ENCODE measurements at regions not wholly inside any gene's neighbourhood (a gene's known extent, or its start where the extent isn't known, plus 50 kb on each side); places are given as distances from the start of the nearest gene placed in this dataset.
"Not testable (repeated sequence)": the region's sequence is repeated elsewhere in the genome, so short reads cannot be mapped to it uniquely, and the experiment has no call there.

DNA sequence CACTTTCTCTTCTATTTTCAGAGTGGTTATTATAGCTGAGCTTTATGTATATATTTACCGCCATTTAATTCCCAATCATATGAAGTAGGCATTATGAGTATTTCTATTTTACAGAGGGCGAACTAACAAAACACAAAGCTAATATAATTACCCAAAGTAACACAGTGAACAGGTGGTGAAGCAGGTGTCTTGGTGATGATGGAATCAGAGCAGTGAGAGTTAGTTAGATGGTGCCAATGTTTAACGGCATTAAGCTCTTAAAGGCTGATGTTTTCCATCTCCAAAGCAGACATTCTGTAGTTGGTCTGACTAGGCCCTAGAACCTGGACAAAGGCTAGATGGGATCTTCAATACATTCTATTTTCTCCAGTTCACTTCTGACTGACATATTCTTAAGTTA lies 551.1 kb upstream of the SYNCRIP start:
- Histone ChIP-seq H3K27me3 (ENCODE audit: insufficient read depth, poor library complexity, severe bottlenecking) (no peaks in the 10 kb centered on the region), H3K4me1 (ENCODE audit: insufficient read depth, poor library complexity, severe bottlenecking) (no peaks in the 10 kb centered on the region), H3K27ac (ENCODE audit: poor library complexity, severe bottlenecking) (no peak overlapping the region), H3K9me3 (ENCODE audit: severe bottlenecking) (peaks cover 4% of the 10 kb centered on the region), H3K36me3 (ENCODE audit: low read depth) (no peaks in the 10 kb centered on the region), H3K4me3 (ENCODE audit: severe bottlenecking) (no peak overlapping the region)
- TF ChIP-seq, protein P1, sequence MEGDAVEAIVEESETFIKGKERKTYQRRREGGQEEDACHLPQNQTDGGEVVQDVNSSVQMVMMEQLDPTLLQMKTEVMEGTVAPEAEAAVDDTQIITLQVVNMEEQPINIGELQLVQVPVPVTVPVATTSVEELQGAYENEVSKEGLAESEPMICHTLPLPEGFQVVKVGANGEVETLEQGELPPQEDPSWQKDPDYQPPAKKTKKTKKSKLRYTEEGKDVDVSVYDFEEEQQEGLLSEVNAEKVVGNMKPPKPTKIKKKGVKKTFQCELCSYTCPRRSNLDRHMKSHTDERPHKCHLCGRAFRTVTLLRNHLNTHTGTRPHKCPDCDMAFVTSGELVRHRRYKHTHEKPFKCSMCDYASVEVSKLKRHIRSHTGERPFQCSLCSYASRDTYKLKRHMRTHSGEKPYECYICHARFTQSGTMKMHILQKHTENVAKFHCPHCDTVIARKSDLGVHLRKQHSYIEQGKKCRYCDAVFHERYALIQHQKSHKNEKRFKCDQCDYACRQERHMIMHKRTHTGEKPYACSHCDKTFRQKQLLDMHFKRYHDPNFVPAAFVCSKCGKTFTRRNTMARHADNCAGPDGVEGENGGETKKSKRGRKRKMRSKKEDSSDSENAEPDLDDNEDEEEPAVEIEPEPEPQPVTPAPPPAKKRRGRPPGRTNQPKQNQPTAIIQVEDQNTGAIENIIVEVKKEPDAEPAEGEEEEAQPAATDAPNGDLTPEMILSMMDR (IDR thresholded peaks at IDR 0.05; ENCODE audit: poor library complexity, severe bottlenecking), result no peak
- no peak for DNase-seq (ENCODE audit: low spot score)
- no peak for ATAC-seq (ENCODE audit: low read depth)

DNA sequence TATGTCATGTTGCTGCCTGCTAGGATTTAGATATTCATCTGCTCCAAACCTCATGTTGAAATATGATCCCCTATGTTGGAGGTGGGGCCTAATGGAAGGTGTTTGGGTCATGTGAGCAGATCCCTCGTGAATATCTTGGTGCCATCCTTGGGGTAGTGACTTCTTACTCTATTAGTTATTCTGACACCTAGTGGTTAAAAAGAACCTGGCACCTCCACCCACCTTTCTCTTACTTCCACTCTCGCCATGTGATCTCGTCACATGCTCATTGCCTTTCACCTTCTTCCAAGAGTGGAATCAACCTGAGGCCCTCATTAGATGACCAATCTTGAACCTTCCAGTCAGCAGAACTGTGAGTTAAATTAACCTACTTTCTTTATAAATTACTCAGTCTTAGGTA lies 549.4 kb upstream of the SYNCRIP start:
- Histone ChIP-seq H3K36me3 (ENCODE audit: low read depth) (no peaks in the 10 kb centered on the region), H3K4me3 (ENCODE audit: severe bottlenecking) (no peak overlapping the region), H3K27ac (ENCODE audit: poor library complexity, severe bottlenecking) (no peak overlapping the region), H3K4me1 (ENCODE audit: insufficient read depth, poor library complexity, severe bottlenecking) (no peaks in the 10 kb centered on the region), H3K27me3 (ENCODE audit: insufficient read depth, poor library complexity, severe bottlenecking) (no peaks in the 10 kb centered on the region), H3K9me3 (ENCODE audit: severe bottlenecking) (peaks cover 4% of the 10 kb centered on the region)
- no peak for DNase-seq (ENCODE audit: low spot score)
- TF ChIP-seq, protein P1 (IDR thresholded peaks at IDR 0.05; ENCODE audit: poor library complexity, severe bottlenecking), result peak; percentile 52
- peak; percentile 50; the same call in 2 of the 3 replicates for ATAC-seq (ENCODE audit: low read depth)

DNA sequence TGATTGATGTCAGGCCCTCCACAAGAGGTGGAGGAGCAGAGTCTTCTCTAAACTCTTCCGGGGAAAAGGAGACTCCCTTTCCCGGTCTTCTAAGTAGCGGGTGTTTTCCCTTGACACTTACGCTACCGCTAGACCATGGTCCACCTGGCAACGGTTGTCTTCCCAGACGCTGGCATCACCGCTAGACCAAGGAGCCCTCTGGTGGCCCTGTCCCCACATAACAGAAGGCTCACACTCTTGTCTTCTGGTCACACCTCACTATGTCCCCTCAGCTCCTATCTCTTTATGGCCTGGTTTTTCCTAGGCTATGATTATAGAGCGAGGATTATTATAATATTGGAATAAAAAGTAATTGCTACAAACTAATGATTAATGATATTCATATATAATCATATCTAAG lies 532.5 kb upstream of the SYNCRIP start:
- H3K9me3 ChIP-seq (ENCODE audit: severe bottlenecking); DNase-seq (ENCODE audit: low spot score); H3K36me3 ChIP-seq (ENCODE audit: low read depth); H3K4me1 ChIP-seq (ENCODE audit: insufficient read depth, poor library complexity, severe bottlenecking); H3K27me3 ChIP-seq (ENCODE audit: insufficient read depth, poor library complexity, severe bottlenecking); H3K27ac ChIP-seq (ENCODE audit: poor library complexity, severe bottlenecking); ATAC-seq (ENCODE audit: low read depth); H3K4me3 ChIP-seq (ENCODE audit: severe bottlenecking): not testable (repeated sequence)

DNA sequence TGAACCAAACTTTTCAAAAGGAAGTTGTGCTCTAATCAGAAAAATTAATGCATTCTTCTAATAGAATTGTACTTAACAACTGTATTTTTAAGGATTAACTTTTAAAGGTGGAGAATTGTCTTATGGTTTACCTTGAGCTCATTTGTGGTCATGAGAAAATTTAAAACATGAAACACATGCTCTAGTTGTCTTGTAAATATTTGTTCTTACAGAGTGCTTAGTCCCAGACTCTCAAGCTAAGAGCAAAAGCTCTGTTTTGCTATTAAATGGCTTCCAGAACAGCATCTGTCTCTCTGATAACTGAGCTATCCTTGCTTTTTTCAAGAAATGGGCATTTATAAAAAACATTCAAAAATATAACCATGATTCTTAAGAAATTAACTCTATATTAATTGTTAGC lies 512.2 kb upstream of the SYNCRIP start:
- no peak for DNase-seq (ENCODE audit: low spot score)
- no peak for ATAC-seq (ENCODE audit: low read depth)
- H3K4me1 ChIP-seq (ENCODE audit: insufficient read depth, poor library complexity, severe bottlenecking), result no peaks in the 10 kb centered on the region
- TF ChIP-seq, protein P1 (IDR thresholded peaks at IDR 0.05; ENCODE audit: poor library complexity, severe bottlenecking), result no peak
- no peak overlapping the region for H3K27ac ChIP-seq (ENCODE audit: poor library complexity, severe bottlenecking)
- H3K36me3 ChIP-seq (ENCODE audit: low read depth), result no peaks in the 10 kb centered on the region
- H3K9me3 ChIP-seq (ENCODE audit: severe bottlenecking), result no peaks in the 10 kb centered on the region
- no peak overlapping the region for H3K4me3 ChIP-seq (ENCODE audit: severe bottlenecking)
- H3K27me3 ChIP-seq (ENCODE audit: insufficient read depth, poor library complexity, severe bottlenecking), result no peaks in the 10 kb centered on the region

DNA sequence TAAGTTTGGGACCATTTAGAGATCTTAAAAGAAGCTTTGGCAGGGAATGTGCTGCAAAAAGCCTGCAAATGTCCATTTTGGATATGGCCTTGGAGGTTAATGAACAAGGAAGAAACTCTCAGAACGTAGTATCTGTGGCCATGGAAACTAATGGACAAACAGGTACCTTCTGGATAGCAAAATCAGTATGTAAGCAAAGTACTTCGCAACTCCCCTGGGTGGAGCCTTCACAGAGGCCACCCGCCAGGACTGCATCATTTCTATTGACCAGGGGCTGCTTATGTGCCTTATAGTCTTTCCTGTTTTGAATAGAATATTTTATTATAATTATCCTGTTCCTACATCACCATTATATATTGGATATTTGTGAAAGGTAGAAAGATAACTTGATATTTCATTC lies 510.8 kb upstream of the SYNCRIP start:
- DNase-seq (ENCODE audit: low spot score) (no peak), ATAC-seq (ENCODE audit: low read depth) (no peak)
- Histone ChIP-seq H3K4me1 (ENCODE audit: insufficient read depth, poor library complexity, severe bottlenecking) (no peaks in the 10 kb centered on the region), H3K27ac (ENCODE audit: poor library complexity, severe bottlenecking) (no peak overlapping the region), H3K4me3 (ENCODE audit: severe bottlenecking) (no peak overlapping the region), H3K27me3 (ENCODE audit: insufficient read depth, poor library complexity, severe bottlenecking) (no peaks in the 10 kb centered on the region), H3K36me3 (ENCODE audit: low read depth) (no peaks in the 10 kb centered on the region), H3K9me3 (ENCODE audit: severe bottlenecking) (no peaks in the 10 kb centered on the region)
- TF ChIP-seq, protein P1 (IDR thresholded peaks at IDR 0.05; ENCODE audit: poor library complexity, severe bottlenecking), result no peak

Data from RWPE2 (cell line).